ENCODE measurements at regions not wholly inside any gene's neighbourhood (a gene's known extent, or its start where the extent isn't known, plus 50 kb on each side); places are given as distances from the start of the nearest gene placed in this dataset.
"Not testable (repeated sequence)": the region's sequence is repeated elsewhere in the genome, so short reads cannot be mapped to it uniquely, and the experiment has no call there.

GRCh38 chr1:112855152-112855828, 100.7 kb downstream of the SLC16A1 start:
- no peak for DNase-seq (ENCODE audit: low read depth in 4 of 4, low spot score in 2 of 4)

- not testable (repeated sequence) for DNase-seq (ENCODE audit: low read depth in 4 of 4, low spot score in 2 of 4)
Observed at GRCh38 chr1:112854368-112854984, 101.5 kb downstream of the SLC16A1 start.

GRCh38 chr1:112853915-112854314, 102.1 kb downstream of the SLC16A1 start:
- DNase-seq (ENCODE audit: low read depth in 4 of 4, low spot score in 2 of 4) = not testable (repeated sequence)

- no peak for DNase-seq (ENCODE audit: low read depth in 4 of 4, low spot score in 2 of 4)
Observed at GRCh38 chr1:112852934-112853333, 103.1 kb downstream of the SLC16A1 start.

GRCh38 chr1:112852276-112852675, 103.7 kb downstream of the SLC16A1 start:
- no peak for DNase-seq (ENCODE audit: low read depth in 4 of 4, low spot score in 2 of 4)

GRCh38 chr1:112850034-112850757, 105.8 kb downstream of the SLC16A1 start:
- DNase-seq (ENCODE audit: low read depth in 4 of 4, low spot score in 2 of 4) = no peak

- DNase-seq (ENCODE audit: low read depth in 4 of 4, low spot score in 2 of 4) = peak in 2 of 4 donors; percentile 36 to 38
Observed at GRCh38 chr1:112849425-112850033, 106.5 kb downstream of the SLC16A1 start.

GRCh38 chr1:112841825-112842224, 114.2 kb downstream of the SLC16A1 start:
- no peak for DNase-seq (ENCODE audit: low read depth in 4 of 4, low spot score in 2 of 4)

- no peak for DNase-seq (ENCODE audit: low read depth in 4 of 4, low spot score in 2 of 4)
Observed at GRCh38 chr1:112840631-112841624, 115.1 kb downstream of the SLC16A1 start.

GRCh38 chr1:112836642-112837041, 119.4 kb downstream of the SLC16A1 start:
- DNase-seq (ENCODE audit: low read depth in 4 of 4, low spot score in 2 of 4) = no peak

GRCh38 chr1:112833806-112834205, 118.7 kb upstream of the PPM1J start:
- no peak for DNase-seq (ENCODE audit: low read depth in 4 of 4, low spot score in 2 of 4)

- DNase-seq (ENCODE audit: low read depth in 4 of 4, low spot score in 2 of 4) = not testable (repeated sequence)
Observed at GRCh38 chr1:112832259-112832658, 117.1 kb upstream of the PPM1J start.

- not testable (repeated sequence) for DNase-seq (ENCODE audit: low read depth in 4 of 4, low spot score in 2 of 4)
Observed at GRCh38 chr1:112829691-112830090, 114.6 kb upstream of the PPM1J start.

GRCh38 chr1:112828716-112829115, 113.6 kb upstream of the PPM1J start:
- DNase-seq (ENCODE audit: low read depth in 4 of 4, low spot score in 2 of 4) = no peak

- not testable (repeated sequence) for DNase-seq (ENCODE audit: low read depth in 4 of 4, low spot score in 2 of 4)
Observed at GRCh38 chr1:112827391-112827790, 112.3 kb upstream of the PPM1J start.

GRCh38 chr1:112826217-112826944, 111.2 kb upstream of the PPM1J start:
- DNase-seq (ENCODE audit: low read depth in 4 of 4, low spot score in 2 of 4) = no peak

GRCh38 chr1:112825563-112826216, 110.6 kb upstream of the PPM1J start:
- not testable (repeated sequence) for DNase-seq (ENCODE audit: low read depth in 4 of 4, low spot score in 2 of 4)

GRCh38 chr1:112825075-112825474, 109.9 kb upstream of the PPM1J start:
- not testable (repeated sequence) for DNase-seq (ENCODE audit: low read depth in 4 of 4, low spot score in 2 of 4)

Data from left renal cortex interstitium (tissue), 4 donors.